GM12878 (cell line): ENCODE measurements at regions not wholly inside any gene's neighbourhood (a gene's known extent, or its start where the extent isn't known, plus 50 kb on each side); places are given as distances from the start of the nearest gene placed in this dataset.

Source experiments
- ATAC-seq: fragments of 200-7000 bp; cut with Tn5 transposase; 3 replicates; pipeline ENCODE4 v1.9.1; 2020; ENCODE audit warnings: mild to moderate bottlenecking, moderate library complexity
- BruUV-seq: library from RNA; stranded (reverse); fragments of 400-500 nt; replicated peaks from 2 replicates; lab custom pipeline; 2021; lab: Mats Ljungman, UMichigan
- CTCF ChIA-PET: fragments of 300-600 bp; sonication (Branson Sonifier 250); formaldehyde crosslinking; extraction: SDS; loops from one replicate; lab custom pipeline; 2021; ENCODE audit warnings: inconsistent platforms; lab: Yijun Ruan, JAX
- POLR2A ChIA-PET: fragments of 350-600 bp; formaldehyde crosslinking; extraction: SDS; loops from one replicate; lab custom pipeline; 2021; ENCODE audit warnings: inconsistent platforms; lab: Charles Lee
- RAD21 ChIA-PET: fragments of 300-600 bp; sonication (Branson Sonifier 250); formaldehyde crosslinking; loops from one replicate; lab custom pipeline; 2023; ENCODE audit warnings: antibody characterized with exemption; ENCODE audit not compliant: unreplicated experiment; lab: Charles Lee
- SMC1A ChIA-PET: fragments of 300-600 bp; sonication (Branson Sonifier 250); formaldehyde crosslinking; loops from one replicate; lab custom pipeline; 2023; ENCODE audit not compliant: unreplicated experiment, uncharacterized antibody; lab: Charles Lee
- DNase-seq: peaks from one replicate; pipeline ENCODE4 v3.0.0-alpha.2; 2011; ENCODE audit warnings: low read depth, low spot score
- FAIRE-seq: peaks from 3 replicates; lab custom pipeline; 2011; peaks lifted over from hg19 to GRCh38; lab: Jason Lieb, UNC
- H2AFZ ChIP-seq: 2 replicates; pipeline ENCODE4 v1.6.0; 2011; ENCODE audit warnings: low read depth, low read length, control low read depth; ENCODE audit not compliant: control insufficient read depth
- H3K27ac ChIP-seq: 2 replicates; pipeline ENCODE4 v1.5.1; 2011; ENCODE audit warnings: control low read depth; ENCODE audit not compliant: control insufficient read depth, insufficient read depth
- H3K27me3 ChIP-seq, 2 experiments: replicated peaks in 1 of 2; 2 replicates each; pipeline versions ENCODE4 v1.6.0 to v1.6.1; 2011; ENCODE audit warnings: low read length in 1 of 2; ENCODE audit not compliant: control insufficient read depth in 2 of 2, insufficient read depth in 2 of 2
- H3K36me3 ChIP-seq, 2 experiments: 2 replicates each; pipeline ENCODE4 v1.5.1; 2011; ENCODE audit warnings: low read length in 1 of 2; ENCODE audit not compliant: control insufficient read depth in 2 of 2, insufficient read depth in 2 of 2
- H3K4me1 ChIP-seq: 2 replicates; pipeline ENCODE4 v1.6.1; 2011; ENCODE audit warnings: mild to moderate bottlenecking, low read length, moderate library complexity, mixed read lengths; ENCODE audit not compliant: control insufficient read depth, insufficient read depth
- H3K4me2 ChIP-seq: 2 replicates; pipeline ENCODE4 v1.6.0; 2011; ENCODE audit warnings: control low read depth; ENCODE audit not compliant: control insufficient read depth, insufficient read depth
- H3K4me3 ChIP-seq: fragments of 200-600 bp; sonication (generic); 2 replicates; pipeline ENCODE4 v1.5.1; 2016
- H3K79me2 ChIP-seq: 2 replicates; pipeline ENCODE4 v1.6.0; 2011; ENCODE audit warnings: low read length; ENCODE audit not compliant: control insufficient read depth, insufficient read depth
- H3K9ac ChIP-seq: 2 replicates; pipeline ENCODE4 v1.8.0; 2011; ENCODE audit warnings: low read length, control low read depth, mixed read lengths; ENCODE audit not compliant: control insufficient read depth, insufficient read depth
- H3K9me3 ChIP-seq: replicated peaks from 3 replicates; pipeline ENCODE4 v1.5.1; 2011; ENCODE audit warnings: mild to moderate bottlenecking, low read length; ENCODE audit not compliant: control insufficient read depth, insufficient read depth
- H4K20me1 ChIP-seq: 2 replicates; pipeline ENCODE4 v1.6.0; 2011; ENCODE audit not compliant: control insufficient read depth, insufficient read depth
- ASH2L ChIP-seq: fragments of 300-600, 200-600 bp; sonication (generic); IDR thresholded peaks from 2 replicates; pipeline ENCODE4 v1.6.1; 2017; ENCODE audit warnings: low read depth, mild to moderate bottlenecking, borderline replicate concordance
- CEBPZ ChIP-seq: fragments of 150-350 bp; IDR thresholded peaks from 2 replicates; pipeline ENCODE4 v1.6.1; 2016; ENCODE audit warnings: low read depth, low read length
- CTCF ChIP-seq, 3 experiments: IDR thresholded peaks in 2 of 3; conservative IDR thresholded peaks in 1 of 3; 2 replicates each; pipeline ENCODE4 v1.5.1; 2011; ENCODE audit warnings: low read depth in 3 of 3, low read length in 3 of 3, mild to moderate bottlenecking in 3 of 3, control low read depth in 2 of 3, moderate library complexity in 2 of 3, inconsistent platforms in 1 of 3, mixed read lengths in 1 of 3; ENCODE audit not compliant: control insufficient read depth in 2 of 3, insufficient read depth in 1 of 3; ENCODE audit errors: extremely low read depth in 1 of 3
- EZH2 ChIP-seq: IDR thresholded peaks from 2 replicates; pipeline ENCODE4 v1.6.1; 2012; ENCODE audit warnings: low read depth, mild to moderate bottlenecking, control low read depth, inconsistent platforms, low read length, borderline replicate concordance; ENCODE audit not compliant: control insufficient read depth
- HCFC1 ChIP-seq: fragments of 150-350 bp; IDR thresholded peaks from 2 replicates; pipeline ENCODE4 v1.6.1; 2014; ENCODE audit warnings: low read length
- JUND ChIP-seq: IDR thresholded peaks from 2 replicates; pipeline ENCODE4 v1.6.1; 2012; ENCODE audit warnings: low read depth, mild to moderate bottlenecking, low read length, improper control_type of control experiment, moderate library complexity
- MLLT1 ChIP-seq: fragments of 450-650 bp; IDR thresholded peaks from 2 replicates; pipeline ENCODE4 v1.6.1; 2016; ENCODE audit warnings: mild to moderate bottlenecking
- NR2C1 ChIP-seq: fragments of 450-650 bp; IDR thresholded peaks from 2 replicates; pipeline ENCODE4 v1.6.1; 2017; ENCODE audit warnings: antibody characterized with exemption, mild to moderate bottlenecking, moderate library complexity
- NRF1 ChIP-seq: conservative IDR thresholded peaks from 2 replicates; pipeline ENCODE4 v1.6.1; 2011; ENCODE audit warnings: mild to moderate bottlenecking, low read depth, low read length, improper control_type of control experiment
- RBBP5 ChIP-seq: fragments of 200-600 bp; sonication (generic); conservative IDR thresholded peaks from 2 replicates; pipeline ENCODE4 v1.6.1; 2016
- RCOR1 ChIP-seq: conservative IDR thresholded peaks from 2 replicates; pipeline ENCODE4 v1.6.1; 2012; ENCODE audit warnings: low read depth, low read length, improper control_type of control experiment
- RUNX3 ChIP-seq: IDR thresholded peaks from 2 replicates; pipeline ENCODE4 v1.6.1; 2012; ENCODE audit warnings: low read length, inconsistent platforms
- SP1 ChIP-seq: IDR thresholded peaks from one replicate; pipeline ENCODE4 v1.6.1; 2011; ENCODE audit warnings: low read depth, low read length
- ZBTB33 ChIP-seq: fragments of 450-650 bp; IDR thresholded peaks from 2 replicates; pipeline ENCODE4 v1.6.1; 2017; ENCODE audit warnings: mild to moderate bottlenecking
- ZNF274 ChIP-seq: IDR thresholded peaks from one replicate; pipeline ENCODE4 v1.8.0; 2011; ENCODE audit not compliant: insufficient read length, insufficient read depth
- WGBS: methylation state at CpG from one replicate; pipeline ENCODE4 v1.1.6; 2016; ENCODE audit warnings: low lambda C conversion rate; ENCODE audit not compliant: insufficient replicate concordance, insufficient coverage; ENCODE audit errors: missing lambda C conversion rate; 5-methylcytosine and 5-hydroxymethylcytosine counted together
- in situ Hi-C: fragments of 300-500 bp; cut with MboI; formaldehyde crosslinking; loops from 9 replicates; pipeline ENCODE4 v1.14.3; 2018; ENCODE audit warnings: mixed read lengths
- intact Hi-C: fragments of 100-400 bp; cut with micrococcal nuclease; formaldehyde crosslinking; loops from one replicate; pipeline ENCODE4 v1.14.2; 2022; ENCODE audit not compliant: unreplicated experiment

DNA sequence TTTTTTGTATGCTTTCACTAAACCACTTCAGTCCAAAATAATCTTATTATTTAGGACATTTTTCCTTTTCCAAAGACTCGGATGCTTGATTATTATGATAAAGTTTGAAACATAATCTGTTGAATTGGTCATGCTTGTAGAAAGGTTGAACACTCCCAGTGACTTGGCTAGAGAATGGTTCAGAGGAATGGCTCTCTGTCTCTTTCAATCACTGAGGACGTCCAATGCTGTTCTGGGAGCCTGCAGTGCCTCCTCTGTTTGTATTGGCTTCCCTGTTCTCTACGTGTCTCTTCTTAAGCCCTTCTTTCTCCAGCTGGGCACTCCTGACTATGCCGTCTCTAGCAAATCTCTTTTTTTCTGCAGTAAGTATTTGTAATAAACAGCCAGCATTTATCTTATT, 369.0 kb upstream of the DYNLRB2 start:
- intact Hi-C loops, result no loop called here
- no peak for FAIRE-seq
- no TSS peak for BruUV-seq
- ChIA-PET SMC1A (no interaction called here), POLR2A (no interaction called here), RAD21 (no interaction called here), CTCF (no interaction called here)
- no peak for ATAC-seq
- Histone ChIP-seq H3K36me3 (no peaks in the 10 kb centered on the region), H3K4me3 (no peak overlapping the region), H2AFZ (no peak overlapping the region), H3K79me2 (no peaks in the 10 kb centered on the region), H3K27me3 (no peaks in the 10 kb centered on the region), H3K9ac (no peak overlapping the region), H3K9me3 (no peaks in the 10 kb centered on the region), H3K4me1 (no peaks in the 10 kb centered on the region), H3K27ac (no peak overlapping the region), H4K20me1 (no peaks in the 10 kb centered on the region), H3K4me2 (no peak overlapping the region)
- WGBS, result 8% methylated on average over 4 of the region's 4 CpGs
- TF ChIP-seq EZH2 (no peak), ZNF274 (no peak), RBBP5 (no peak), JUND (no peak), ASH2L (no peak), RUNX3 (no peak), CTCF (IDR thresholded peaks at IDR 0.05 in 2 of 3, conservative IDR thresholded peaks at IDR 0.05 in 1 of 3; ENCODE audit: control insufficient read depth in 2 of 3, extremely low read depth in 1 of 3, insufficient read depth in 1 of 3, low read depth in 3 of 3, low read length in 3 of 3) (no peak), MLLT1 (no peak), CEBPZ (no peak), NR2C1 (no peak), ZBTB33 (no peak), NRF1 (no peak), SP1 (no peak), HCFC1 (no peak), RCOR1 (no peak)
- in situ Hi-C loops, result no loop called here
- DNase-seq, result no peak
